Prostate gland (tissue), 2 donors: ENCODE measurements at regions not wholly inside any gene's neighbourhood (a gene's known extent, or its start where the extent isn't known, plus 50 kb on each side); places are given as distances from the start of the nearest gene placed in this dataset.

Experiments used
- DNase-seq: peaks from one replicate; pipeline ENCODE4 v3.0.0-alpha.2; 2019; ENCODE audit warnings: low spot score
- H3K27ac ChIP-seq, 2 donors: fragments of 200-600 bp; sonication (generic); 2 replicates each; pipeline ENCODE4 v1.5.1; 2017 to 2019
- H3K27me3 ChIP-seq: fragments of 200-600 bp; sonication (generic); replicated peaks from 2 replicates; pipeline ENCODE4 v1.5.1; 2019; ENCODE audit not compliant: insufficient read depth
- H3K36me3 ChIP-seq, 2 donors: fragments of 200-600 bp; sonication (generic); 1 replicate in 1 of 2; 2 replicates in 1 of 2; pipeline versions ENCODE4 v1.5.1 to v1.8.1; 2017 to 2019
- H3K4me1 ChIP-seq: fragments of 200-600 bp; sonication (generic); replicated peaks from 2 replicates; pipeline ENCODE4 v1.5.1; 2019
- H3K4me3 ChIP-seq, 2 donors: fragments of 200-600 bp; sonication (generic); 2 replicates each; pipeline ENCODE4 v1.5.1; 2017 to 2019
- H3K9me3 ChIP-seq: fragments of 200-600 bp; sonication (generic); 2 replicates; pipeline ENCODE4 v1.5.1; 2017
- POLR2A ChIP-seq: fragments of 450-650 bp; IDR thresholded peaks from one replicate; pipeline ENCODE4 v1.6.1; 2016; ENCODE audit warnings: antibody characterized with exemption, mild to moderate bottlenecking
- POLR2AphosphoS5 ChIP-seq: sonication (generic); formaldehyde crosslinking; IDR thresholded peaks from one replicate; pipeline ENCODE4 v1.6.1; 2017; ENCODE audit warnings: antibody characterized with exemption
- WGBS: methylation state at CpG from one replicate; pipeline ENCODE4 v1.1.5; 2018; 5-methylcytosine and 5-hydroxymethylcytosine counted together
- intact Hi-C: fragments of 100-400 bp; cut with DNase I; formaldehyde crosslinking; loops from one replicate; pipeline ENCODE4 v1.14.2; 2022
- TF ChIP-seq, protein P1 (sequence below), 4 experiments: fragments of 200-600 bp in 2 of 4; fragments of 450-650 bp in 2 of 4; sonication (generic) in 2 of 4; IDR thresholded peaks; 1 replicate in 3 of 4; 2 replicates in 1 of 4; pipeline ENCODE4 v1.5.1; 2016 to 2019; ENCODE audit warnings: antibody characterized with exemption in 4 of 4, mild to moderate bottlenecking in 2 of 4, moderate library complexity in 2 of 4

DNA sequence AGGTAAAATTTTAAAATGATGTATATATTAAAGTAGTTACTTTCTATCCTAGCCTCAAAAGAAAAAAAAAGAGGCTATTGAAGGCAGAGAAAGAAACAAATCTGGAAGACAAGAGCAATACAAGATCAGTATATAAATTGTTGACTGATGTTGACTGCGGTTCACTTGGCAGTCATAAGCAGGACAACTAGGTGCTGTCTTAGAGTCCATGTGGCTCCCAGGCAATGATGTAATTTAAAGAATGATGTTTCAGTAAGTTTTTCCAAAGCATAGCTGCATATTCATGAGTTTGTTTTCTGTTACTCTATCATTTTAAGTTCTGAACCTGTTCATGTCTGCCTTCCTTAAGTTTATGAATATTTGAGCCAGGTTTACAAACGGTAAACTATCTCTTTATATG, 630.2 kb downstream of the FAT4 start:
- Histone ChIP-seq H3K27ac (no peak overlapping the region), H3K4me3 (no peak overlapping the region), H3K4me1 (no peaks in the 10 kb centered on the region), H3K9me3 (no peaks in the 10 kb centered on the region), H3K36me3 (no peaks in the 10 kb centered on the region), H3K27me3 (no peaks in the 10 kb centered on the region)
- no peak for TF ChIP-seq POLR2A
- no peak for TF ChIP-seq POLR2AphosphoS5
- TF ChIP-seq, protein P1, sequence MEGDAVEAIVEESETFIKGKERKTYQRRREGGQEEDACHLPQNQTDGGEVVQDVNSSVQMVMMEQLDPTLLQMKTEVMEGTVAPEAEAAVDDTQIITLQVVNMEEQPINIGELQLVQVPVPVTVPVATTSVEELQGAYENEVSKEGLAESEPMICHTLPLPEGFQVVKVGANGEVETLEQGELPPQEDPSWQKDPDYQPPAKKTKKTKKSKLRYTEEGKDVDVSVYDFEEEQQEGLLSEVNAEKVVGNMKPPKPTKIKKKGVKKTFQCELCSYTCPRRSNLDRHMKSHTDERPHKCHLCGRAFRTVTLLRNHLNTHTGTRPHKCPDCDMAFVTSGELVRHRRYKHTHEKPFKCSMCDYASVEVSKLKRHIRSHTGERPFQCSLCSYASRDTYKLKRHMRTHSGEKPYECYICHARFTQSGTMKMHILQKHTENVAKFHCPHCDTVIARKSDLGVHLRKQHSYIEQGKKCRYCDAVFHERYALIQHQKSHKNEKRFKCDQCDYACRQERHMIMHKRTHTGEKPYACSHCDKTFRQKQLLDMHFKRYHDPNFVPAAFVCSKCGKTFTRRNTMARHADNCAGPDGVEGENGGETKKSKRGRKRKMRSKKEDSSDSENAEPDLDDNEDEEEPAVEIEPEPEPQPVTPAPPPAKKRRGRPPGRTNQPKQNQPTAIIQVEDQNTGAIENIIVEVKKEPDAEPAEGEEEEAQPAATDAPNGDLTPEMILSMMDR (IDR thresholded peaks at IDR 0.05), result no peak
- intact Hi-C loops, result no loop called here
- 72% methylated on average over 2 of the region's 2 CpGs for WGBS
- no peak for DNase-seq

DNA sequence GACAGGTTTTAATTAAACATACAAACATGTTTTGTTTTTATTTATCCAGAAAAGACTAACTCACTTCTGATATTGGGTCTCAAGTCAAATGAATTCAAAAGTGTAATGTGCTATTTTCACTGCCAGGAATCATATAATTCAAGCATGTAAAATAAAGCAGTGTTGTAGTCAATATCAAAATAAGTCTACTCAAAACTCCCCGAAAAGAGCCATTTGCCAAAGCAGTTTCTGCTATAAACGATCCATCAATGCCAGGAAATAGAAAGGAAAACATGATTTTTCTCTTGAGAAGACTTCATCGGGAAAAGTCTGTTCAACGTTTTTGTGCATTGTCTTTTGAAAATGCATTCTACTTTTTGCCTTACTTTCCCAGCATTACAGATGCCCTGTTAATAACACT, 633.3 kb downstream of the FAT4 start:
- H3K27ac ChIP-seq, result no peak overlapping the region
- H3K27me3 ChIP-seq, result no peaks in the 10 kb centered on the region
- TF ChIP-seq POLR2A, result no peak
- TF ChIP-seq POLR2AphosphoS5, result no peak
- H3K36me3 ChIP-seq, result no peaks in the 10 kb centered on the region
- 89% methylated on average over 4 of the region's 4 CpGs for WGBS
- no peaks in the 10 kb centered on the region for H3K9me3 ChIP-seq
- intact Hi-C loops, result no loop called here
- no peak for DNase-seq
- H3K4me3 ChIP-seq, result no peak overlapping the region
- no peaks in the 10 kb centered on the region for H3K4me1 ChIP-seq

DNA sequence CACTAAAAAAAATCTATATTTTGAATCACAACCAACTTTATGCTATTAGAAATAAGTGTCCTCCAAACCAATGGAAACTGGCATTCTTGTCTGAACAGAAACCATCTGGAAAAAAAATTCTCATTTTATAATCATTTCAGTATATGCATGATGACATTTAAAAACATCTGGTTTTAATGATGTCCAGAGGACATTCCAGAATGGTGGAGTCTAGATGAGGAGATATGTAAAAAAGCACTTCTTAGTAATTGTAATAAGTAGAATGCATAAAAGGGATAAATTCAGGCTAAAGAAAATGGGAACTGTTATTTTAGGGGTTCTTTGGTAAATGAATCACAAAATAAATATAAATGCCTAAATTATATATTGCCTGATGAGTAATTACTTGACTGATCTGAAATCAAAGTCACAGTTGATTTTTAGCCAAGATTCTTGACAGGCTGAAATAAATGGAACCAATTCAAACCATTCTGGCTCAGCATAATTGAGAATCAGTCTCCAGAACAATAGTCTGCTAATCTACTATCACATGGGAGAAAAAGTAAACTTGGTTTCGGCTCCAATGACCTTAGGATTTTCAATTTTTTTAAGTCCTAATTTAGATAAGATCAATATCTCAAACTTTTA, 636.6 kb downstream of the FAT4 start:
- Histone ChIP-seq H3K9me3 (no peaks in the 10 kb centered on the region), H3K27ac (no peak overlapping the region), H3K4me1 (no peaks in the 10 kb centered on the region), H3K27me3 (no peaks in the 10 kb centered on the region), H3K36me3 (no peaks in the 10 kb centered on the region), H3K4me3 (no peak overlapping the region)
- 46% methylated on average over 1 of the region's 1 CpG for WGBS
- TF ChIP-seq, protein P1 (IDR thresholded peaks at IDR 0.05), result no peak
- TF ChIP-seq POLR2A, result no peak
- no peak for TF ChIP-seq POLR2AphosphoS5
- DNase-seq, result no peak
- intact Hi-C loops, result no loop called here

DNA sequence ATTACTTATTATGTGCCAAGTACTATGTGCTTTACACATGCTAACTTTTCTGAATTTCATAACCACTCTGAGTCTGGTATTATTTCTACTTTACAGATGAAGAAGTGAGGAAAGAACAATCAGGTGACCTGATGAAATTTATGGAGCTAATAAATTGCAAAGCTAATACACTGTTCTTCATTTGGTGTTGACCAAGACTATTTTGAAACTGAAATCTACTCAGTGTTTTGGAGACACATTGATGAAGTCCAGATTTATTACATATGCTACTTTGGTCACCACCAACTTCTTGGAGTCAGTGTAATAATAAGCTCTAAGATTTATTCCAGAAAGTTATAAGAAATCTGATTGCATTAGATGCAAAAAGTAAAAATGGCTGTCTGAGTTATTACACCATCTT, 637.9 kb downstream of the FAT4 start:
- Histone ChIP-seq H3K27ac (no peak overlapping the region), H3K9me3 (no peaks in the 10 kb centered on the region), H3K36me3 (no peaks in the 10 kb centered on the region), H3K4me1 (no peaks in the 10 kb centered on the region), H3K4me3 (no peak overlapping the region), H3K27me3 (no peaks in the 10 kb centered on the region)
- intact Hi-C loops, result no loop called here
- TF ChIP-seq POLR2A (no peak), POLR2AphosphoS5 (no peak)
- TF ChIP-seq, protein P1 (IDR thresholded peaks at IDR 0.05), result no peak
- DNase-seq, result no peak

DNA sequence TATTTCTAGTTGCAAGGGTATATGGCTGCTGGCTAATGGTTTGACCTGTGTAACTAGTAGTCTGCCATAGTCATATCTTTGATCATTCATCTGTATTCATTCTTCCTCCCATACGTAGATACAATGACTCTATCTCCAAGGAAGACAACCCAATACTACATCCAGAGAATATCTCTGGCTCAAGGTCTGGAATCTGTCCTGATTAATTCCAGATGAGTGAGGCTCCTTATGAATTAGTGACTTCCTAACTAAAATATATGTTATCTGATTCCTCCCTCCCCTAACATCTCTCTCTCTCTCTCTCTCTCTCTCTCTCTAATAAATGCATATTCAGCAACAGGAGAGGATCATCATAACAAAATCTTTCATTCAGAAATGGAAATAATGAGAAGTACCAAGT, 641.5 kb downstream of the FAT4 start:
- Histone ChIP-seq H3K36me3 (no peaks in the 10 kb centered on the region), H3K4me3 (no peak overlapping the region), H3K4me1 (no peaks in the 10 kb centered on the region), H3K9me3 (no peaks in the 10 kb centered on the region), H3K27me3 (no peaks in the 10 kb centered on the region), H3K27ac (no peak overlapping the region)
- DNase-seq, result no peak
- 95% methylated on average over 1 of the region's 1 CpG for WGBS
- intact Hi-C loops, result no loop called here
- TF ChIP-seq, protein P1 (IDR thresholded peaks at IDR 0.05), result no peak
- TF ChIP-seq POLR2A, result no peak
- no peak for TF ChIP-seq POLR2AphosphoS5
